ENCODE measurements at regions not wholly inside any gene's neighbourhood (a gene's known extent, or its start where the extent isn't known, plus 50 kb on each side); places are given as distances from the start of the nearest gene placed in this dataset.

- Mint-ChIP-seq H3K9me3 (no peaks in the 10 kb centered on the region), H3K27ac (no peak overlapping the region), H3K4me1 (no peaks in the 10 kb centered on the region), H3K4me3 (no peak overlapping the region), H3K27me3 (peaks cover 16% of the 10 kb centered on the region), H3K36me3 (ENCODE audit: low read depth) (no peaks in the 10 kb centered on the region)
- no peak for ATAC-seq (replicated peaks)
These were observed 64.9 kb upstream of the SHH start for GRCh38 chr7:155877167-155877566.

GRCh38 chr7:155874411-155874810, 62.1 kb upstream of the SHH start:
- no peaks in the 10 kb centered on the region for H3K4me1 Mint-ChIP-seq
- peaks cover 22% of the 10 kb centered on the region for H3K27me3 Mint-ChIP-seq
- no peak for ATAC-seq (replicated peaks)
- H3K9me3 Mint-ChIP-seq, result no peaks in the 10 kb centered on the region
- no peak overlapping the region for H3K27ac Mint-ChIP-seq
- no peaks in the 10 kb centered on the region for H3K36me3 Mint-ChIP-seq (ENCODE audit: low read depth)
- no peak overlapping the region for H3K4me3 Mint-ChIP-seq

- Mint-ChIP-seq H3K4me1 (no peaks in the 10 kb centered on the region), H3K4me3 (no peak overlapping the region), H3K27me3 (peaks cover 22% of the 10 kb centered on the region), H3K9me3 (no peaks in the 10 kb centered on the region), H3K36me3 (ENCODE audit: low read depth) (no peaks in the 10 kb centered on the region), H3K27ac (no peak overlapping the region)
- ATAC-seq (replicated peaks), result no peak
These were observed 61.7 kb upstream of the SHH start for GRCh38 chr7:155874010-155874409.

GRCh38 chr7:155872678-155873369, 60.6 kb upstream of the SHH start:
- Mint-ChIP-seq H3K4me3 (no peak overlapping the region), H3K27me3 (peaks cover 22% of the 10 kb centered on the region), H3K9me3 (no peaks in the 10 kb centered on the region), H3K4me1 (no peaks in the 10 kb centered on the region), H3K36me3 (ENCODE audit: low read depth) (no peaks in the 10 kb centered on the region), H3K27ac (no peak overlapping the region)
- no peak for ATAC-seq (replicated peaks)

DNA sequence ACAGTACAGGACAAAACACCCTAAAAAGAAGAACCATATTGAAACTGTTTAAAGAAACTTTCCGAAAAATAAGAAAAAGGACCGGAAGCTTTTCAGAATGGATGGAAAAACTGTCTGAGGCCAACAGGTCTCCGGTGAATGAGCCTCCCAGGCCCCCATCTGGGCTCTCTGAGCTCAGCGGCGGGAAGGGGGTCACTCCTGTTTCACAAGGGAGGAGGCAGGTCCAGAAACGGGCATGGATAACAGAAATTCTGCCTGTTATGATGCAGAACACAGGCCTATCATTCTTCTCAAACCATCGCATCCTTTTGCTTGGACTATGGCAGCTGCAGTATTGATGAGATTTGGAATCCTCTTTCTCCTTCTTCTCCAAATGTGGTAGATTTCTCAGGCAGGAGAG, 58.9 kb upstream of the SHH start:
- no peak for ATAC-seq (replicated peaks)
- no peaks in the 10 kb centered on the region for H3K36me3 Mint-ChIP-seq (ENCODE audit: low read depth)
- H3K4me1 Mint-ChIP-seq, result no peaks in the 10 kb centered on the region
- no peak overlapping the region for H3K27ac Mint-ChIP-seq
- H3K4me3 Mint-ChIP-seq, result no peak overlapping the region
- H3K9me3 Mint-ChIP-seq, result no peaks in the 10 kb centered on the region
- peaks cover 22% of the 10 kb centered on the region for H3K27me3 Mint-ChIP-seq

GRCh38 chr7:155870334-155871180, 58.3 kb upstream of the SHH start:
- Mint-ChIP-seq H3K4me1 (no peaks in the 10 kb centered on the region), H3K36me3 (ENCODE audit: low read depth) (no peaks in the 10 kb centered on the region), H3K4me3 (no peak overlapping the region), H3K27ac (no peak overlapping the region), H3K9me3 (no peaks in the 10 kb centered on the region), H3K27me3 (peaks cover 23% of the 10 kb centered on the region)
- no peak for ATAC-seq (replicated peaks)

DNA sequence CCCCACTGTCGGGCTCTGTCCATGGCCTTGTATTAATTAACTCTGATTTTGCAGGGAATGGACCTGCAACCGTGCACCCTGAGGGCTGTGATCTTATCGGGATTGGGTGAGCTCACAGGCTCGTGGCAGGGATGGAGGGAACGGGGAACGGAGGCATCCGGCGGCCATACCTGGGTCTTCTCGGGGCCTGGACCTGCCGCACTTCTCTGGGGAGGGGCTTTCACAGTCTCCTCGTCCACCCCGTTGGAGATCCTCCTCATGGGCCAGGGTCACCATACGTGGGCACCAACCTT, 57.5 kb upstream of the SHH start:
- Mint-ChIP-seq H3K9me3 (no peaks in the 10 kb centered on the region), H3K27me3 (peaks cover 24% of the 10 kb centered on the region), H3K4me1 (no peaks in the 10 kb centered on the region), H3K4me3 (no peak overlapping the region), H3K27ac (no peak overlapping the region), H3K36me3 (ENCODE audit: low read depth) (no peaks in the 10 kb centered on the region)
- no peak for ATAC-seq (replicated peaks)

- Mint-ChIP-seq H3K9me3 (no peaks in the 10 kb centered on the region), H3K27ac (no peak overlapping the region), H3K36me3 (ENCODE audit: low read depth) (no peaks in the 10 kb centered on the region), H3K27me3 (peaks cover 19% of the 10 kb centered on the region), H3K4me1 (no peaks in the 10 kb centered on the region), H3K4me3 (no peak overlapping the region)
- no peak for ATAC-seq (replicated peaks)
These were observed 56.9 kb upstream of the SHH start for GRCh38 chr7:155868955-155869783.

DNA sequence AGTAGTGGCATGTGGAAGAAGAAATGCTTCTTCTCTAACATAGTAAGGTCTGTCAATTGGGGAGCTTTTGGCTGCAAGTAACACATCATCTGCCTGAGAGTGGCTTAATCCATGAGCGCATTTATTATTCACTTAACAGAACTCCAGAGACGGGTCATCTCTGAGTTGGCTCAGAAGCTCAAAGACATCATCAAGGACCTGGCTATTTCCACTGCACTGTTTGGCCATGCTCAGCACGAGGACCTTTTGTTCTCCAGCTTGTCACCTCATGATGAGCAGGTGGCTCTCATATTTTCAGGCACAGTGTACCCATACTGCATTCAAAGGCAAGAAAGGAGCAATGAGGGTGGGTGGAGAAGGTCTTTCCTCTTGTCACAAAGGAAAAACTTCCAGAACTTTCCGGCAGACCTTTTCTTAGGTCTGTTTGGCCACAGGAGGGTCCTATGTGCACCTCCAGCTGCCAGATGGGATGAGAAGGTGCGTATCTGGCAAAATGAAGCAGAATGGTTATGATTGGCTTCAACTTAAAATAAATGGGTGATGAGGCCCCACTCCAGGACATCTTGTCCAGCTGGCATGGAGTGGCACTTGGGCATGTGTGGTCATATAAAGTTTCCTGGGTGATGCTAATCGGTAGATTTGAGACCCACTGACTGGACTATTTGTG, 55.6 kb upstream of the SHH start:
- H3K27ac Mint-ChIP-seq, result no peak overlapping the region
- no peaks in the 10 kb centered on the region for H3K4me1 Mint-ChIP-seq
- no peaks in the 10 kb centered on the region for H3K36me3 Mint-ChIP-seq (ENCODE audit: low read depth)
- ATAC-seq (replicated peaks), result no peak
- no peaks in the 10 kb centered on the region for H3K9me3 Mint-ChIP-seq
- no peak overlapping the region for H3K4me3 Mint-ChIP-seq
- H3K27me3 Mint-ChIP-seq, result peaks cover 11% of the 10 kb centered on the region

- no peak overlapping the region for H3K4me3 Mint-ChIP-seq
- no peaks in the 10 kb centered on the region for H3K36me3 Mint-ChIP-seq (ENCODE audit: low read depth)
- H3K9me3 Mint-ChIP-seq, result no peaks in the 10 kb centered on the region
- H3K27ac Mint-ChIP-seq, result no peak overlapping the region
- H3K27me3 Mint-ChIP-seq, result peaks cover 11% of the 10 kb centered on the region
- no peak for ATAC-seq (replicated peaks)
- H3K4me1 Mint-ChIP-seq, result no peaks in the 10 kb centered on the region
These were observed 55.0 kb upstream of the SHH start for GRCh38 chr7:155867280-155867679.

GRCh38 chr7:155865830-155866525, 53.7 kb upstream of the SHH start:
- H3K4me1 Mint-ChIP-seq, result no peaks in the 10 kb centered on the region
- no peak overlapping the region for H3K27ac Mint-ChIP-seq
- peaks cover 14% of the 10 kb centered on the region for H3K27me3 Mint-ChIP-seq
- no peak for ATAC-seq (replicated peaks)
- H3K9me3 Mint-ChIP-seq, result no peaks in the 10 kb centered on the region
- H3K36me3 Mint-ChIP-seq (ENCODE audit: low read depth), result no peaks in the 10 kb centered on the region
- no peak overlapping the region for H3K4me3 Mint-ChIP-seq

- Mint-ChIP-seq H3K27ac (no peak overlapping the region), H3K27me3 (peaks cover 7% of the 10 kb centered on the region), H3K9me3 (no peaks in the 10 kb centered on the region), H3K4me1 (no peaks in the 10 kb centered on the region), H3K36me3 (ENCODE audit: low read depth) (no peaks in the 10 kb centered on the region), H3K4me3 (no peak overlapping the region)
- no peak for ATAC-seq (replicated peaks)
These were observed 52.9 kb upstream of the SHH start for GRCh38 chr7:155864991-155865690.

- no peak overlapping the region for H3K27ac Mint-ChIP-seq
- H3K9me3 Mint-ChIP-seq, result no peaks in the 10 kb centered on the region
- no peaks in the 10 kb centered on the region for H3K36me3 Mint-ChIP-seq (ENCODE audit: low read depth)
- H3K27me3 Mint-ChIP-seq, result peaks cover 7% of the 10 kb centered on the region
- no peak overlapping the region for H3K4me3 Mint-ChIP-seq
- ATAC-seq (replicated peaks), result no peak
- H3K4me1 Mint-ChIP-seq, result no peaks in the 10 kb centered on the region
These were observed 52.2 kb upstream of the SHH start for GRCh38 chr7:155864271-155864985.

Data from activated T-helper 17 cell treated with anti-CD3 and anti-CD28 coated beads, Interleukin-2, amount 50 U/mL, for 72 hours (primary cell).